ENCODE measurements at regions not wholly inside any gene's neighbourhood (a gene's known extent, or its start where the extent isn't known, plus 50 kb on each side); places are given as distances from the start of the nearest gene placed in this dataset.

DNA sequence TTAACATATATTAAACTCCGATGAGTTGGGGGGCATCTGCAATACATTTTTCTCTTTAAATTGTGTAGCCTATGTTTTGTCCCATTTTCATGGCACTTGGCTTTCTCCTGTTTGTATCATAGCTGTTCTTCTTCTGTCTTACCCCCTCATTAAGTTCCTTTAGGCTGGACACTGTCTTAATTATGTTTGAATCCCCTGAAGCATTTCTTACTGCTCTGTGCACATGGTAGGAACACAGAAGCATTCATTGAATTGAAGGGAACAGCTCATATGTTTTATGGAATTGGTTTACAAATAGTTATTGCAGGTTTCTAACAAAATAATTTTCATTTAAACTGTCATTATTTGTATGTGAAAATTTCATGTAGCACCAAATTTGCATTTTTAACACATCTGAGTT lies 176.8 kb downstream of the TANC2 start:
- 33% methylated on average over 1 of the region's 1 CpG for WGBS (ENCODE audit: insufficient coverage, low coverage, missing lambda C conversion rate)
- DNase-seq (ENCODE audit: extremely low read depth in 1 of 4, low spot score in 3 of 4) (no peak), FAIRE-seq (no peak), ATAC-seq (no peak)
- no peaks in the 10 kb centered on the region for H3K9me3 ChIP-seq (replicated peaks; ENCODE audit: control insufficient read depth, insufficient read depth, low read depth, low read length)
- no peak for TF ChIP-seq HSF4 (CRISPR knock-in tag; IDR thresholded peaks at IDR 0.05; ENCODE audit: borderline replicate concordance)
- no peak for TF ChIP-seq ZFX (CRISPR knock-in tag; IDR thresholded peaks at IDR 0.05)
- no peak for TF ChIP-seq ZNF57 (CRISPR knock-in tag; IDR thresholded peaks at IDR 0.05)
- H3K27ac ChIP-seq (ENCODE audit: extremely low read depth, low read depth, low read length) = no peak overlapping the region
- H2AFZ ChIP-seq (ENCODE audit: low read depth, low read length) = no peak overlapping the region
- CTCF ChIA-PET (ENCODE audit: low intra/inter-chr PET ratio) = no interaction called here
- H3K79me2 ChIP-seq (ENCODE audit: control insufficient read depth, insufficient read depth, low read length) = no peaks in the 10 kb centered on the region
- no peaks in the 10 kb centered on the region for H3K27me3 ChIP-seq (ENCODE audit: control insufficient read depth in 2 of 2, insufficient read depth in 2 of 2, low read length in 2 of 2)
- no peaks in the 10 kb centered on the region for H4K20me1 ChIP-seq (replicated peaks; ENCODE audit: control insufficient read depth, insufficient read depth, low read length)
- H3K9me1 ChIP-seq (ENCODE audit: control insufficient read depth, insufficient read depth, low read length) = no peaks in the 10 kb centered on the region
- H3K36me3 ChIP-seq (ENCODE audit: control insufficient read depth, insufficient read depth, low read length) = no peaks in the 10 kb centered on the region
- no peaks in the 10 kb centered on the region for H3K4me1 ChIP-seq (replicated peaks in 1 of 2; ENCODE audit: control insufficient read depth in 2 of 2, insufficient read depth in 2 of 2, low read length in 2 of 2)
- no peak overlapping the region for H3K4me3 ChIP-seq
- no TSS peak for BruUV-seq (replicated peaks)
- POLR2A ChIA-PET = no interaction called here
- in situ Hi-C loops (cut with MboI) = no loop called here
- H3K4me2 ChIP-seq (ENCODE audit: insufficient read depth, low read length) = no peak overlapping the region
- intact Hi-C loops (cut with micrococcal nuclease) = no loop called here
- no peak overlapping the region for H3K9ac ChIP-seq (ENCODE audit: insufficient read depth in 1 of 2, low read depth in 2 of 2, low read length in 2 of 2)

DNA sequence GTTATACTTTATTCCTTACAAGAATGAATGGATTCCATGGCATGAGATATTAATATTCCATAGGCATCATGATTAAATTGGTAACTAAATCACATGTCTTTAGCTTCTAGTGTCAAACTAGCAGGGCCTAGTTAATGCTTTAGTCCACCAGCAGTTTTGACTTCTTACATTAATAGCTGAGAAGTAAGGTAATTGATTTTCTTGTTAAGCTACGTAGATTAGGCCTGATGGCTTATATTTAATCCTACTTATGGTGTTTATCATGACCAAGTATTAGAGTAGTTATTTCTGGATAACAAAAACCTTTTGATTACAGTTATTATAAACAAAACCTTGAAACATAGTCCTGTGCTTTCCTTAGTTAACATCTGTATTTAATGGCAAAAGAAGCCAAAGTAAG lies 184.5 kb downstream of the TANC2 start:
- WGBS (ENCODE audit: insufficient coverage, low coverage, missing lambda C conversion rate) = 50% methylated on average over 1 of the region's 1 CpG
- no peak for TF ChIP-seq PHB (CRISPR knock-in tag; IDR thresholded peaks at IDR 0.05)
- TF ChIP-seq, protein P1, sequence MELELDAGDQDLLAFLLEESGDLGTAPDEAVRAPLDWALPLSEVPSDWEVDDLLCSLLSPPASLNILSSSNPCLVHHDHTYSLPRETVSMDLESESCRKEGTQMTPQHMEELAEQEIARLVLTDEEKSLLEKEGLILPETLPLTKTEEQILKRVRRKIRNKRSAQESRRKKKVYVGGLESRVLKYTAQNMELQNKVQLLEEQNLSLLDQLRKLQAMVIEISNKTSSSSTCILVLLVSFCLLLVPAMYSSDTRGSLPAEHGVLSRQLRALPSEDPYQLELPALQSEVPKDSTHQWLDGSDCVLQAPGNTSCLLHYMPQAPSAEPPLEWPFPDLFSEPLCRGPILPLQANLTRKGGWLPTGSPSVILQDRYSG (tag; conservative IDR thresholded peaks at IDR 0.05; ENCODE audit: low read depth) = no peak
- TF ChIP-seq, protein P2, sequence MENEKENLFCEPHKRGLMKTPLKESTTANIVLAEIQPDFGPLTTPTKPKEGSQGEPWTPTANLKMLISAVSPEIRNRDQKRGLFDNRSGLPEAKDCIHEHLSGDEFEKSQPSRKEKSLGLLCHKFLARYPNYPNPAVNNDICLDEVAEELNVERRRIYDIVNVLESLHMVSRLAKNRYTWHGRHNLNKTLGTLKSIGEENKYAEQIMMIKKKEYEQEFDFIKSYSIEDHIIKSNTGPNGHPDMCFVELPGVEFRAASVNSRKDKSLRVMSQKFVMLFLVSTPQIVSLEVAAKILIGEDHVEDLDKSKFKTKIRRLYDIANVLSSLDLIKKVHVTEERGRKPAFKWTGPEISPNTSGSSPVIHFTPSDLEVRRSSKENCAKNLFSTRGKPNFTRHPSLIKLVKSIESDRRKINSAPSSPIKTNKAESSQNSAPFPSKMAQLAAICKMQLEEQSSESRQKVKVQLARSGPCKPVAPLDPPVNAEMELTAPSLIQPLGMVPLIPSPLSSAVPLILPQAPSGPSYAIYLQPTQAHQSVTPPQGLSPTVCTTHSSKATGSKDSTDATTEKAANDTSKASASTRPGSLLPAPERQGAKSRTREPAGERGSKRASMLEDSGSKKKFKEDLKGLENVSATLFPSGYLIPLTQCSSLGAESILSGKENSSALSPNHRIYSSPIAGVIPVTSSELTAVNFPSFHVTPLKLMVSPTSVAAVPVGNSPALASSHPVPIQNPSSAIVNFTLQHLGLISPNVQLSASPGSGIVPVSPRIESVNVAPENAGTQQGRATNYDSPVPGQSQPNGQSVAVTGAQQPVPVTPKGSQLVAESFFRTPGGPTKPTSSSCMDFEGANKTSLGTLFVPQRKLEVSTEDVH (IDR thresholded peaks at IDR 0.05; ENCODE audit: low read depth, partially characterized antibody) = no peak
- TF ChIP-seq, protein P3, sequence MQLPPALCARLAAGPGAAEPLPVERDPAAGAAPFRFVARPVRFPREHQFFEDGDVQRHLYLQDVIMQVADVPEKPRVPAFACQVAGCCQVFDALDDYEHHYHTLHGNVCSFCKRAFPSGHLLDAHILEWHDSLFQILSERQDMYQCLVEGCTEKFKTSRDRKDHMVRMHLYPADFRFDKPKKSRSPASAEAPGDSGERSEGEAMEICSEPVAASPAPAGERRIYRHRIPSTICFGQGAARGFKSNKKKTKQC (CRISPR knock-in tag; IDR thresholded peaks at IDR 0.05) = no peak
- TF ChIP-seq, protein P4, sequence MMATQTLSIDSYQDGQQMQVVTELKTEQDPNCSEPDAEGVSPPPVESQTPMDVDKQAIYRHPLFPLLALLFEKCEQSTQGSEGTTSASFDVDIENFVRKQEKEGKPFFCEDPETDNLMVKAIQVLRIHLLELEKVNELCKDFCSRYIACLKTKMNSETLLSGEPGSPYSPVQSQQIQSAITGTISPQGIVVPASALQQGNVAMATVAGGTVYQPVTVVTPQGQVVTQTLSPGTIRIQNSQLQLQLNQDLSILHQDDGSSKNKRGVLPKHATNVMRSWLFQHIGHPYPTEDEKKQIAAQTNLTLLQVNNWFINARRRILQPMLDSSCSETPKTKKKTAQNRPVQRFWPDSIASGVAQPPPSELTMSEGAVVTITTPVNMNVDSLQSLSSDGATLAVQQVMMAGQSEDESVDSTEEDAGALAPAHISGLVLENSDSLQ (IDR thresholded peaks at IDR 0.05) = no peak
- TF ChIP-seq, protein P5, sequence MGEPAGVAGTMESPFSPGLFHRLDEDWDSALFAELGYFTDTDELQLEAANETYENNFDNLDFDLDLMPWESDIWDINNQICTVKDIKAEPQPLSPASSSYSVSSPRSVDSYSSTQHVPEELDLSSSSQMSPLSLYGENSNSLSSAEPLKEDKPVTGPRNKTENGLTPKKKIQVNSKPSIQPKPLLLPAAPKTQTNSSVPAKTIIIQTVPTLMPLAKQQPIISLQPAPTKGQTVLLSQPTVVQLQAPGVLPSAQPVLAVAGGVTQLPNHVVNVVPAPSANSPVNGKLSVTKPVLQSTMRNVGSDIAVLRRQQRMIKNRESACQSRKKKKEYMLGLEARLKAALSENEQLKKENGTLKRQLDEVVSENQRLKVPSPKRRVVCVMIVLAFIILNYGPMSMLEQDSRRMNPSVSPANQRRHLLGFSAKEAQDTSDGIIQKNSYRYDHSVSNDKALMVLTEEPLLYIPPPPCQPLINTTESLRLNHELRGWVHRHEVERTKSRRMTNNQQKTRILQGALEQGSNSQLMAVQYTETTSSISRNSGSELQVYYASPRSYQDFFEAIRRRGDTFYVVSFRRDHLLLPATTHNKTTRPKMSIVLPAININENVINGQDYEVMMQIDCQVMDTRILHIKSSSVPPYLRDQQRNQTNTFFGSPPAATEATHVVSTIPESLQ (CRISPR knock-in tag; IDR thresholded peaks at IDR 0.05) = no peak

More for the DNA sequence above, 184.5 kb downstream of the TANC2 start:
- H3K36me3 ChIP-seq (ENCODE audit: control insufficient read depth, insufficient read depth, low read length) = no peaks in the 10 kb centered on the region
- no peaks in the 10 kb centered on the region for H3K9me1 ChIP-seq (ENCODE audit: control insufficient read depth, insufficient read depth, low read length)
- H3K4me2 ChIP-seq (ENCODE audit: insufficient read depth, low read length) = no peak overlapping the region
- CTCF ChIA-PET (ENCODE audit: low intra/inter-chr PET ratio) = no interaction called here
- intact Hi-C loops (cut with micrococcal nuclease) = no loop called here
- H3K27ac ChIP-seq (ENCODE audit: extremely low read depth, low read depth, low read length) = no peak overlapping the region
- no peaks in the 10 kb centered on the region for H3K79me2 ChIP-seq (ENCODE audit: control insufficient read depth, insufficient read depth, low read length)
- POLR2A ChIA-PET = interaction anchor here (0.6 to 1.4 kb wide), 2 partner anchors 14 to 16 kb away, joined by 3 read pairs; no protein-coding TSS in a partner anchor
- no peak overlapping the region for H3K4me3 ChIP-seq
- no peaks in the 10 kb centered on the region for H3K4me1 ChIP-seq (replicated peaks in 1 of 2; ENCODE audit: control insufficient read depth in 2 of 2, insufficient read depth in 2 of 2, low read length in 2 of 2)
- FAIRE-seq (no peak), DNase-seq (ENCODE audit: extremely low read depth in 1 of 4, low spot score in 3 of 4) (no peak), ATAC-seq (no peak)
- BruUV-seq (replicated peaks) = no TSS peak
- no peaks in the 10 kb centered on the region for H3K9me3 ChIP-seq (replicated peaks; ENCODE audit: control insufficient read depth, insufficient read depth, low read depth, low read length)
- H3K27me3 ChIP-seq (ENCODE audit: control insufficient read depth in 2 of 2, insufficient read depth in 2 of 2, low read length in 2 of 2) = no peaks in the 10 kb centered on the region
- H4K20me1 ChIP-seq (replicated peaks; ENCODE audit: control insufficient read depth, insufficient read depth, low read length) = no peaks in the 10 kb centered on the region
- in situ Hi-C loops (cut with MboI) = no loop called here
- H3K9ac ChIP-seq (ENCODE audit: insufficient read depth in 1 of 2, low read depth in 2 of 2, low read length in 2 of 2) = no peak overlapping the region
- no peak overlapping the region for H2AFZ ChIP-seq (ENCODE audit: low read depth, low read length)
